22Rv1 (cell line): ENCODE measurements at regions not wholly inside any gene's neighbourhood (a gene's known extent, or its start where the extent isn't known, plus 50 kb on each side); places are given as distances from the start of the nearest gene placed in this dataset.

Experiments used
- CTCF ChIP-seq: fragments of 450-650 bp; IDR thresholded peaks from 2 replicates; pipeline ENCODE4 v1.5.1; 2017; ENCODE audit warnings: mild to moderate bottlenecking
- ZFX ChIP-seq: fragments of 450-650 bp; IDR thresholded peaks from 2 replicates; pipeline ENCODE4 v1.6.1; 2017; ENCODE audit warnings: antibody characterized with exemption, borderline replicate concordance

- no peak for TF ChIP-seq CTCF
- TF ChIP-seq ZFX = no peak
Observed at GRCh38 chr1:5646486-5647149, 345.6 kb downstream of the NPHP4 start.
